ENCODE measurements at regions not wholly inside any gene's neighbourhood (a gene's known extent, or its start where the extent isn't known, plus 50 kb on each side); places are given as distances from the start of the nearest gene placed in this dataset.

GRCh38 chr13:62243106-62243505 lies 827.5 kb upstream of the PCDH20 start:
- no peak for TF ChIP-seq CTCF (IDR thresholded peaks at IDR 0.05; ENCODE audit: insufficient read depth, low read depth, low read length)
- TF ChIP-seq EZH2 (IDR thresholded peaks at IDR 0.05; ENCODE audit: insufficient read depth, low read length) = no peak

Data from astrocyte (in vitro differentiated cells and primary cell).